ENCODE measurements at regions not wholly inside any gene's neighbourhood (a gene's known extent, or its start where the extent isn't known, plus 50 kb on each side); places are given as distances from the start of the nearest gene placed in this dataset.

DNA sequence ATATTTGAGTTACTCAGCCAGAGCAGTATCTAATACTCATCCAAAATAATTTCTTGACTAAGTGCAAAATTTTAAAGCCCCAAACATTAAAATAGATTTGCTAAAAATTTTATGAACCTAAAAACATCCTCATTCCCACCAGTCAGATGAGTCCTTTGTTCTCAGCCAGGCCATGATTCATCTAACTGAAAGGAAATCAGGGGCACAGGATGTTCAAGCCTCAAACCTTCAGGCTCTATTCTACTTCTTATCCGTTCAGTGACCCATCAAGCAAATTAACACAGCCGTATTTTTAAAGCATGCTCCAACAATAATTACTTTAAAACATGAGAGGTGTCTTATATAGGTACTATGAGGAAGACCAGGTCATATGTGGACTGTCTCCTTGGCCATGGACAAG lies 176.5 kb upstream of the MON1B start:
- TF ChIP-seq JUN (CRISPR knock-in tag; IDR thresholded peaks at IDR 0.05) (no peak), CTCF (IDR thresholded peaks at IDR 0.05) (no peak), E2F1 (CRISPR knock-in tag; IDR thresholded peaks at IDR 0.05) (no peak), CREB1 (CRISPR knock-in tag; IDR thresholded peaks at IDR 0.05) (no peak), TEAD4 (CRISPR knock-in tag; IDR thresholded peaks at IDR 0.05) (no peak), ZNF121 (CRISPR knock-in tag; IDR thresholded peaks at IDR 0.05) (no peak)
- TF ChIP-seq, protein P1, sequence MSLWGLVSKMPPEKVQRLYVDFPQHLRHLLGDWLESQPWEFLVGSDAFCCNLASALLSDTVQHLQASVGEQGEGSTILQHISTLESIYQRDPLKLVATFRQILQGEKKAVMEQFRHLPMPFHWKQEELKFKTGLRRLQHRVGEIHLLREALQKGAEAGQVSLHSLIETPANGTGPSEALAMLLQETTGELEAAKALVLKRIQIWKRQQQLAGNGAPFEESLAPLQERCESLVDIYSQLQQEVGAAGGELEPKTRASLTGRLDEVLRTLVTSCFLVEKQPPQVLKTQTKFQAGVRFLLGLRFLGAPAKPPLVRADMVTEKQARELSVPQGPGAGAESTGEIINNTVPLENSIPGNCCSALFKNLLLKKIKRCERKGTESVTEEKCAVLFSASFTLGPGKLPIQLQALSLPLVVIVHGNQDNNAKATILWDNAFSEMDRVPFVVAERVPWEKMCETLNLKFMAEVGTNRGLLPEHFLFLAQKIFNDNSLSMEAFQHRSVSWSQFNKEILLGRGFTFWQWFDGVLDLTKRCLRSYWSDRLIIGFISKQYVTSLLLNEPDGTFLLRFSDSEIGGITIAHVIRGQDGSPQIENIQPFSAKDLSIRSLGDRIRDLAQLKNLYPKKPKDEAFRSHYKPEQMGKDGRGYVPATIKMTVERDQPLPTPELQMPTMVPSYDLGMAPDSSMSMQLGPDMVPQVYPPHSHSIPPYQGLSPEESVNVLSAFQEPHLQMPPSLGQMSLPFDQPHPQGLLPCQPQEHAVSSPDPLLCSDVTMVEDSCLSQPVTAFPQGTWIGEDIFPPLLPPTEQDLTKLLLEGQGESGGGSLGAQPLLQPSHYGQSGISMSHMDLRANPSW (CRISPR knock-in tag; conservative IDR thresholded peaks at IDR 0.05; ENCODE audit: low read depth), result no peak

All from WTC11 (cell line).